DND-41 (cell line): ENCODE measurements at regions not wholly inside any gene's neighbourhood (a gene's known extent, or its start where the extent isn't known, plus 50 kb on each side); places are given as distances from the start of the nearest gene placed in this dataset.

Source experiments
- ATAC-seq: fragments of 200-7000 bp; cut with Tn5 transposase; 3 replicates; pipeline ENCODE4 v1.9.1; 2021; ENCODE audit warnings: low read depth; ENCODE audit not compliant: insufficient read depth
- DNase-seq: peaks from one replicate; pipeline ENCODE4 v3.0.0-alpha.2; 2020
- H2AFZ ChIP-seq: 2 replicates; pipeline ENCODE4 v1.6.0; 2012; ENCODE audit warnings: low read depth, low read length
- H3K27ac ChIP-seq: 2 replicates; pipeline ENCODE4 v1.5.1; 2012; ENCODE audit warnings: low read length, inconsistent platforms
- H3K27me3 ChIP-seq: fragments of 200-600 bp; sonication (generic); 2 replicates; pipeline ENCODE4 v1.6.0; 2012; ENCODE audit warnings: low read length, mild to moderate bottlenecking, inconsistent platforms; ENCODE audit not compliant: insufficient read depth, poor library complexity
- H3K36me3 ChIP-seq: 2 replicates; pipeline ENCODE4 v1.5.1; 2012; ENCODE audit warnings: low read length, inconsistent platforms; ENCODE audit not compliant: insufficient read depth
- H3K4me1 ChIP-seq: 2 replicates; pipeline ENCODE4 v1.5.1; 2012; ENCODE audit warnings: mild to moderate bottlenecking, low read length; ENCODE audit not compliant: insufficient read depth
- H3K4me2 ChIP-seq: 2 replicates; pipeline ENCODE4 v1.6.0; 2012; ENCODE audit warnings: mild to moderate bottlenecking, moderate library complexity, low read length, inconsistent platforms; ENCODE audit not compliant: insufficient read depth
- H3K4me3 ChIP-seq, 2 experiments: fragments of 200-600 bp in 1 of 2; shearing (Covaris generic) in 1 of 2; 2 replicates each; pipeline ENCODE4 v1.5.1; 2012 to 2016; ENCODE audit warnings: inconsistent platforms in 2 of 2, low read length in 2 of 2, mild to moderate bottlenecking in 2 of 2, low read depth in 1 of 2, moderate library complexity in 1 of 2
- H3K79me2 ChIP-seq: 2 replicates; pipeline ENCODE4 v1.6.0; 2012; ENCODE audit warnings: low read length, inconsistent platforms; ENCODE audit not compliant: insufficient read depth
- H3K9ac ChIP-seq: 2 replicates; pipeline ENCODE4 v1.6.0; 2012; ENCODE audit warnings: low read depth, mild to moderate bottlenecking, inconsistent platforms, low read length, moderate library complexity
- H3K9me3 ChIP-seq: 2 replicates; pipeline ENCODE4 v1.5.1; 2012; ENCODE audit warnings: low read length, moderate library complexity, mild to moderate bottlenecking, inconsistent platforms; ENCODE audit not compliant: insufficient read depth, severe bottlenecking
- H4K20me1 ChIP-seq: 2 replicates; pipeline ENCODE4 v1.6.0; 2012; ENCODE audit warnings: low read length; ENCODE audit not compliant: insufficient read depth
- CTCF ChIP-seq: IDR thresholded peaks from 2 replicates; pipeline ENCODE4 v1.5.1; 2012; ENCODE audit warnings: borderline replicate concordance, low read length, moderate library complexity, mild to moderate bottlenecking; ENCODE audit not compliant: poor library complexity, severe bottlenecking; ENCODE audit errors: extremely low read depth
- EZH2 ChIP-seq: IDR thresholded peaks from 3 replicates; pipeline ENCODE4 v1.6.1; 2012; ENCODE audit warnings: borderline replicate concordance, low read depth, mild to moderate bottlenecking, moderate library complexity, low read length, inconsistent platforms; ENCODE audit not compliant: severe bottlenecking

GRCh38 chr6:142518126-142518525, 216.3 kb downstream of the ADGRG6 start:
- no peak overlapping the region for H3K27ac ChIP-seq
- TF ChIP-seq CTCF (no peak), EZH2 (no peak)

GRCh38 chr6:142518761-142519160, 217.0 kb downstream of the ADGRG6 start:
- H3K4me1 ChIP-seq: peaks cover 12% of the 10 kb centered on the region
- H3K79me2 ChIP-seq: no peaks in the 10 kb centered on the region
- no peaks in the 10 kb centered on the region for H3K36me3 ChIP-seq
- H3K4me3 ChIP-seq: no peak overlapping the region
- no peak overlapping the region for H3K9ac ChIP-seq
- TF ChIP-seq CTCF (no peak), EZH2 (no peak)
- no peaks in the 10 kb centered on the region for H4K20me1 ChIP-seq
- DNase-seq: no peak
- H3K4me2 ChIP-seq: no peak overlapping the region
- H3K27me3 ChIP-seq: no peaks in the 10 kb centered on the region
- H3K9me3 ChIP-seq: no peaks in the 10 kb centered on the region
- no peak overlapping the region for H3K27ac ChIP-seq
- ATAC-seq: peak; percentile 16; the same call in 1 of the 3 replicates
- no peak overlapping the region for H2AFZ ChIP-seq

More at GRCh38 chr6:142518126-142518525, 216.3 kb downstream of the ADGRG6 start:
- Histone ChIP-seq H3K79me2 (no peaks in the 10 kb centered on the region), H2AFZ (no peak overlapping the region), H3K27me3 (no peaks in the 10 kb centered on the region), H3K36me3 (no peaks in the 10 kb centered on the region), H3K4me1 (peaks cover 12% of the 10 kb centered on the region), H3K4me2 (no peak overlapping the region), H3K9me3 (no peaks in the 10 kb centered on the region), H3K4me3 (no peak overlapping the region), H3K9ac (no peak overlapping the region), H4K20me1 (no peaks in the 10 kb centered on the region)
- peak; percentile 95 for ATAC-seq
- peak; percentile 48 for DNase-seq

GRCh38 chr6:142521791-142522190, 220.0 kb downstream of the ADGRG6 start:
- no peak overlapping the region for H3K9ac ChIP-seq
- H4K20me1 ChIP-seq: no peaks in the 10 kb centered on the region
- no peak overlapping the region for H3K4me2 ChIP-seq
- no peaks in the 10 kb centered on the region for H3K36me3 ChIP-seq
- no peak overlapping the region for H3K27ac ChIP-seq
- no peak overlapping the region for H2AFZ ChIP-seq
- DNase-seq: no peak
- H3K4me3 ChIP-seq: no peak overlapping the region
- H3K4me1 ChIP-seq: peaks cover 12% of the 10 kb centered on the region
- no peaks in the 10 kb centered on the region for H3K27me3 ChIP-seq
- no peaks in the 10 kb centered on the region for H3K79me2 ChIP-seq
- ATAC-seq: no peak
- TF ChIP-seq CTCF (no peak), EZH2 (no peak)
- H3K9me3 ChIP-seq: no peaks in the 10 kb centered on the region
